HCT116 (cell line): ENCODE measurements at regions not wholly inside any gene's neighbourhood (a gene's known extent, or its start where the extent isn't known, plus 50 kb on each side); places are given as distances from the start of the nearest gene placed in this dataset.
"Not testable (repeated sequence)": the region's sequence is repeated elsewhere in the genome, so short reads cannot be mapped to it uniquely, and the experiment has no call there.

Source experiments
- ATAC-seq: fragments of 200-7000 bp; cut with Tn5 transposase; 2 replicates; pipeline ENCODE4 v1.9.1; 2020; ENCODE audit warnings: mild to moderate bottlenecking, moderate library complexity
- BruUV-seq: library from RNA; stranded (reverse); fragments of 400-500 nt; replicated peaks from 2 replicates; lab custom pipeline; 2021; lab: Mats Ljungman, UMichigan
- CTCF ChIA-PET: fragments of 300-600 bp; sonication (Branson Sonifier 250); formaldehyde crosslinking; loops from one replicate; lab custom pipeline; 2021; ENCODE audit warnings: antibody characterized with exemption; lab: Charles Lee
- POLR2A ChIA-PET: fragments of 300-600, 350-600 bp; sonication (Branson Sonifier 250); formaldehyde crosslinking; loops from one replicate; lab custom pipeline; 2021; ENCODE audit warnings: antibody characterized with exemption; lab: Charles Lee
- RAD21 ChIA-PET, 2 experiments: fragments of 300-600 bp; sonication (Branson Sonifier 250); formaldehyde crosslinking; loops; one replicate each; lab custom pipeline; 2023; ENCODE audit warnings: low total read pairs in 2 of 2; ENCODE audit not compliant: uncharacterized antibody in 2 of 2, unreplicated experiment in 2 of 2, low non-redundant PET in 1 of 2; lab: Charles Lee
- DNase-seq: peaks from one replicate; pipeline ENCODE4 v3.0.0-alpha.2; 2010; ENCODE audit warnings: low read depth, low spot score
- H2AFZ ChIP-seq: fragments of 200-600 bp; shearing (Covaris generic), sonication (generic); 2 replicates; pipeline ENCODE4 v1.6.1; 2017; ENCODE audit warnings: low read depth, mixed run types, mixed read lengths, antibody characterized with exemption, low read length; ENCODE audit not compliant: poor library complexity, severe bottlenecking
- H3K27ac ChIP-seq: 2 replicates; pipeline ENCODE4 v1.5.1; 2012; ENCODE audit warnings: low read depth, low read length
- H3K27me3 ChIP-seq: fragments of 200-600 bp; sonication (generic); 2 replicates; pipeline ENCODE4 v1.6.1; 2016; ENCODE audit warnings: mixed run types, low read length, mixed read lengths; ENCODE audit not compliant: insufficient read depth
- H3K36me3 ChIP-seq, 2 experiments: fragments of 200-500 bp in 1 of 2; fragments of 200-600 bp in 1 of 2; sonication (Bioruptor generic) in 1 of 2; sonication (generic) in 1 of 2; 2 replicates each; pipeline versions ENCODE4 v1.5.1 to v1.6.1; 2014 to 2016; ENCODE audit warnings: low read length in 2 of 2, inconsistent platforms in 1 of 2, mixed read lengths in 1 of 2, mixed run types in 1 of 2; ENCODE audit not compliant: insufficient read depth in 2 of 2, control insufficient read depth in 1 of 2
- H3K4me1 ChIP-seq, 2 experiments: fragments of 200-600 bp in 1 of 2; sonication (generic) in 1 of 2; 2 replicates each; pipeline versions ENCODE4 v1.5.1 to v1.6.1; 2012 to 2017; ENCODE audit warnings: low read length in 2 of 2, inconsistent platforms in 1 of 2, mild to moderate bottlenecking in 1 of 2, mixed read lengths in 1 of 2, mixed run types in 1 of 2, moderate library complexity in 1 of 2; ENCODE audit not compliant: insufficient read depth in 2 of 2, control insufficient read depth in 1 of 2
- H3K4me2 ChIP-seq: fragments of 200-600 bp; sonication (generic); 2 replicates; pipeline ENCODE4 v1.6.1; 2017; ENCODE audit warnings: mixed run types, low read length, mixed read lengths
- H3K4me3 ChIP-seq, 2 experiments: fragments of 200-600 bp in 1 of 2; sonication (generic) in 1 of 2; replicated peaks in 1 of 2; 2 replicates each; pipeline ENCODE4 v1.5.1; 2011 to 2016; ENCODE audit warnings: low read length in 2 of 2, control low read depth in 1 of 2, low read depth in 1 of 2, mild to moderate bottlenecking in 1 of 2, mixed read lengths in 1 of 2, mixed run types in 1 of 2
- H3K79me2 ChIP-seq: fragments of 200-600 bp; sonication (generic); 2 replicates; pipeline ENCODE4 v1.6.1; 2017; ENCODE audit warnings: mild to moderate bottlenecking, mixed run types, low read length, moderate library complexity, mixed read lengths; ENCODE audit not compliant: insufficient read depth
- H3K9ac ChIP-seq: fragments of 200-600 bp; sonication (generic); 2 replicates; pipeline ENCODE4 v1.6.1; 2016; ENCODE audit warnings: low read length, mixed read lengths
- H3K9me2 ChIP-seq: fragments of 200-600 bp; sonication (generic), shearing (Covaris generic); 2 replicates; pipeline ENCODE4 v1.6.1; 2017; ENCODE audit warnings: mixed run types, mild to moderate bottlenecking, moderate library complexity; ENCODE audit not compliant: insufficient read depth
- H3K9me3 ChIP-seq, 2 experiments: fragments of 200-500 bp in 1 of 2; fragments of 200-600 bp in 1 of 2; sonication (Bioruptor generic) in 1 of 2; sonication (generic) in 1 of 2; 2 replicates each; pipeline ENCODE4 v1.6.1; 2014 to 2017; ENCODE audit warnings: low read length in 2 of 2, mixed read lengths in 2 of 2, inconsistent platforms in 1 of 2, low read depth in 1 of 2, mild to moderate bottlenecking in 1 of 2, mixed run types in 1 of 2, moderate library complexity in 1 of 2; ENCODE audit not compliant: control insufficient read depth in 1 of 2, insufficient read depth in 1 of 2
- H4K20me1 ChIP-seq: fragments of 200-600 bp; sonication (generic), shearing (Covaris generic); 2 replicates; pipeline ENCODE4 v1.6.1; 2017; ENCODE audit warnings: mixed run types, mild to moderate bottlenecking, moderate library complexity; ENCODE audit not compliant: insufficient read depth
- CBX3 ChIP-seq: IDR thresholded peaks from 2 replicates; pipeline ENCODE4 v1.6.1; 2012; ENCODE audit warnings: low read depth
- ELF1 ChIP-seq: IDR thresholded peaks from 2 replicates; pipeline ENCODE4 v1.6.1; 2012; ENCODE audit warnings: low read depth, borderline replicate concordance
- MAX ChIP-seq: IDR thresholded peaks from 2 replicates; pipeline ENCODE4 v1.6.1; 2012
- POLR2A ChIP-seq: IDR thresholded peaks from 2 replicates; pipeline ENCODE4 v1.7.0; 2011; ENCODE audit warnings: borderline replicate concordance; ENCODE audit not compliant: insufficient read depth, insufficient read length; ENCODE audit errors: extremely low read depth
- RAD21 ChIP-seq: IDR thresholded peaks from 2 replicates; pipeline ENCODE4 v1.6.1; 2012; ENCODE audit warnings: low read depth, mild to moderate bottlenecking
- SIN3A ChIP-seq: IDR thresholded peaks from 2 replicates; pipeline ENCODE4 v1.6.1; 2012; ENCODE audit warnings: low read depth
- SRF ChIP-seq: IDR thresholded peaks from 2 replicates; pipeline ENCODE4 v1.6.1; 2012; ENCODE audit warnings: low read depth
- ZNF274 ChIP-seq: fragments of 200-500 bp; sonication (Bioruptor generic); IDR thresholded peaks from 2 replicates; pipeline ENCODE4 v1.6.1; 2014; ENCODE audit warnings: mild to moderate bottlenecking, low read depth, low read length, inconsistent platforms
- intact Hi-C: fragments of 100-400 bp; cut with micrococcal nuclease; formaldehyde crosslinking; loops from 2 replicates; pipeline ENCODE4 v1.10.0; 2022

GRCh38 chr12:102672212-102672611 is 191.8 kb upstream of the IGF1 start:
- POLR2A ChIA-PET, H3K4me1 ChIP-seq, H3K36me3 ChIP-seq, intact Hi-C loops, DNase-seq, H2AFZ ChIP-seq, H4K20me1 ChIP-seq, H3K9ac ChIP-seq, H3K79me2 ChIP-seq, H3K27ac ChIP-seq, H3K9me2 ChIP-seq, BruUV-seq, RAD21 ChIA-PET, H3K4me3 ChIP-seq, H3K4me2 ChIP-seq, ATAC-seq, H3K9me3 ChIP-seq, CTCF ChIA-PET, H3K27me3 ChIP-seq: not testable (repeated sequence)

GRCh38 chr12:102669056-102669455 is 188.7 kb upstream of the IGF1 start:
- Histone ChIP-seq H3K79me2 (no peaks in the 10 kb centered on the region), H3K36me3 (no peaks in the 10 kb centered on the region), H2AFZ (no peak overlapping the region), H3K9ac (no peak overlapping the region), H4K20me1 (no peaks in the 10 kb centered on the region), H3K27me3 (no peaks in the 10 kb centered on the region), H3K9me2 (no peaks in the 10 kb centered on the region), H3K27ac (no peak overlapping the region), H3K4me1 (no peaks in the 10 kb centered on the region), H3K9me3 (no peaks in the 10 kb centered on the region), H3K4me2 (no peak overlapping the region), H3K4me3 (no peak overlapping the region)
- ChIA-PET POLR2A (no interaction called here), RAD21 (no interaction called here), CTCF (no interaction called here)
- ATAC-seq = no peak
- TF ChIP-seq ZNF274 (no peak), RAD21 (no peak), CBX3 (no peak), ELF1 (no peak), POLR2A (no peak), MAX (no peak), SIN3A (no peak), SRF (no peak)
- no TSS peak for BruUV-seq
- no peak for DNase-seq
- intact Hi-C loops = no loop called here

GRCh38 chr12:102666176-102666575 is 185.8 kb upstream of the IGF1 start:
- H3K9me3 ChIP-seq, H3K9me2 ChIP-seq, intact Hi-C loops, H3K27ac ChIP-seq, H3K27me3 ChIP-seq, H4K20me1 ChIP-seq, H3K79me2 ChIP-seq, BruUV-seq, DNase-seq, RAD21 ChIA-PET, H2AFZ ChIP-seq, H3K4me1 ChIP-seq, POLR2A ChIA-PET, H3K4me3 ChIP-seq, H3K9ac ChIP-seq, CTCF ChIA-PET, H3K36me3 ChIP-seq, ATAC-seq, H3K4me2 ChIP-seq: not testable (repeated sequence)
